22Rv1 (cell line): ENCODE measurements at regions not wholly inside any gene's neighbourhood (a gene's known extent, or its start where the extent isn't known, plus 50 kb on each side); places are given as distances from the start of the nearest gene placed in this dataset.

Experiments
- H3K27ac ChIP-seq: fragments of 450-650 bp; 2 replicates; pipeline ENCODE4 v1.5.1; 2017
- CTCF ChIP-seq: fragments of 450-650 bp; IDR thresholded peaks from 2 replicates; pipeline ENCODE4 v1.5.1; 2017; ENCODE audit warnings: mild to moderate bottlenecking
- ZFX ChIP-seq: fragments of 450-650 bp; IDR thresholded peaks from 2 replicates; pipeline ENCODE4 v1.6.1; 2017; ENCODE audit warnings: antibody characterized with exemption, borderline replicate concordance

DNA sequence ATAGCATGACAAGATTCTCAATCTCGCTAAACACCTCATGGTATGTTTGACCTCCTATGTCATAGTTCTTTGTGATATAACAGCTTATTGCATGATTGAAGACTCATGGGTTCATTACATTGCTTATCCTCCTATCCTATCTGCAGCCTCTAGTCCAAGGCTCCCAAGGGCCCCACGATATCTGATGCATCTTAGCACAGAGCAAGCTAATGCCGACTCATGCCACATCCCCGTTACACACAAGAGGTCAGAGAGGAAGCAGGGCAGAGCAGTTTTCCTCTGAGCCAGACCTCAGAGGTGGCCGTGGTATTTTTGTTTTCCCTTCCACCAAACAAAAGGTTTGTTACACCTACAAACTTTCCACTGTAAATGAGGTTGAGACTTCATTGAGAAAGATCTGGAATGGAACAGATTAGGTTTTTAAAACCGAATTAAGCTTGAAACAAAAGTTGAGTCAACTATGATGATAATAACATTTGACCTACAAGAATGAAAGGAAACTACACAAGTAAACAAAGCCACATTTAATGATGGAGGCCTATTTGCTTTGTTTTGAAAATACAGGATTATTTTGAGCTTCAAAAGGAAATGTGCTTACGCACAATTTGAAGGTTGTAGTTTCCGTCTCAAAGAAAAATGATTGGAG is 133.9 kb upstream of the MYLIP start:
- H3K27ac ChIP-seq, result no peak overlapping the region
- TF ChIP-seq ZFX (no peak), CTCF (no peak)

DNA sequence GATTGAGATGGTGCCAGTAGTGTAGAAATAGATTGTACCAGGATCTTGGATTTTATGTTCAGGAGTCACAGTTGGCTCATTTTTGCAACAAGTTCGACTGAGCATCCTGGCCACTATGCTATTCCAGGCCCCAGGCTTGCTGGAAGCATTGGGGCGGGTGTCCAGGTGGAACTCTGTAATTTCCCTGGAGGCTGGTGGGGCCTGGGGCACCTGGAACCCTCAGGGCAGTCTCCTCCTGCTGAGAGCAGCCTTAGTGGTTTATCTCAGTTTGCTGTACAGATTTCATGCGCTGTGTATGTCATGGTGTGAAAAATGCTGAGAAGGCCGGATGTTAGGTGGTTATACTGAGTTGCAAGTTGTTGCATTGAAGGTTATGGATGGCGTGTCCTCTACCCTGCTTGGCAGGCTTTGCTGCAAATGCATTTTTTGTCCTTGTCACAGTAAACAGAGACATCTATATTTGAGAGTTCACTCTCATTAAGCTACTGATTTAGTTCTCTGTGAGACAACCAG is 135.1 kb upstream of the MYLIP start:
- TF ChIP-seq ZFX (no peak), CTCF (no peak)
- no peak overlapping the region for H3K27ac ChIP-seq

DNA sequence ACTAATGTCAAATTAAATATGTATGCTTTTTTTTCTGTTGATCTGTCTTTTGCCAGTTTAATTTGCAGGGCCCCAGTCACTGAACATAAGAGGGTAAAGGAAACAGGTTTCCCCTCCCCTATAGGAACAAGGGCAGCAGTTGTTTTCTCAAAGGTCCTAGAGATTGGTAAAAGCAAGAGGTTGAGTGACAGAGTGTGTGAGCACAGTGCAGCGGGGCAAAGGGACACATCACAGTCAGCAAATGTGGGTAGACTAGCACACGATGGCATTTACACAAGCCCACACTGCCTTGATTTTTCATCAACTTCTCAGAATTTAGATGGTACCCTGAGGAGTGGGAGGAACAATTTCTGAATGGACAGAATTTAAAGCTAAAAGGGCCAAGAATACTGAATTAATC is 138.7 kb upstream of the MYLIP start:
- no peak for TF ChIP-seq ZFX
- TF ChIP-seq CTCF, result no peak
- H3K27ac ChIP-seq, result no peak overlapping the region

- H3K27ac ChIP-seq, result no peak overlapping the region
- TF ChIP-seq CTCF, result no peak
- no peak for TF ChIP-seq ZFX
These were observed 139.5 kb upstream of the MYLIP start for GRCh38 chr6:15989397-15989796.

- TF ChIP-seq CTCF (no peak), ZFX (no peak)
- no peak overlapping the region for H3K27ac ChIP-seq
These were observed 141.3 kb upstream of the MYLIP start for GRCh38 chr6:15987569-15987968.

GRCh38 chr6:15986027-15986629 is 142.8 kb upstream of the MYLIP start:
- no peak overlapping the region for H3K27ac ChIP-seq
- no peak for TF ChIP-seq ZFX
- no peak for TF ChIP-seq CTCF

- H3K27ac ChIP-seq, result no peak overlapping the region
- no peak for TF ChIP-seq CTCF
- no peak for TF ChIP-seq ZFX
These were observed 143.4 kb upstream of the MYLIP start for GRCh38 chr6:15985379-15985959.
